NB4 (cell line): ENCODE measurements at regions not wholly inside any gene's neighbourhood (a gene's known extent, or its start where the extent isn't known, plus 50 kb on each side); places are given as distances from the start of the nearest gene placed in this dataset.
"Not testable (repeated sequence)": the region's sequence is repeated elsewhere in the genome, so short reads cannot be mapped to it uniquely, and the experiment has no call there.

Experiments
- MAX ChIP-seq: IDR thresholded peaks from 2 replicates; pipeline ENCODE4 v1.6.1; 2011; ENCODE audit warnings: low read depth, low read length
- MYC ChIP-seq: IDR thresholded peaks from 2 replicates; pipeline ENCODE4 v1.6.1; 2011; ENCODE audit warnings: low read depth, low read length
- POLR2A ChIP-seq: IDR thresholded peaks from 2 replicates; pipeline ENCODE4 v1.6.1; 2011; ENCODE audit warnings: mild to moderate bottlenecking; ENCODE audit not compliant: insufficient read length; ENCODE audit errors: extremely low read depth
- TF ChIP-seq, protein P1 (sequence below): IDR thresholded peaks from one replicate; pipeline ENCODE4 v1.5.1; 2012; ENCODE audit warnings: low read depth, low read length

- TF ChIP-seq POLR2A, MYC, MAX: not testable (repeated sequence)
- TF ChIP-seq, protein P1, sequence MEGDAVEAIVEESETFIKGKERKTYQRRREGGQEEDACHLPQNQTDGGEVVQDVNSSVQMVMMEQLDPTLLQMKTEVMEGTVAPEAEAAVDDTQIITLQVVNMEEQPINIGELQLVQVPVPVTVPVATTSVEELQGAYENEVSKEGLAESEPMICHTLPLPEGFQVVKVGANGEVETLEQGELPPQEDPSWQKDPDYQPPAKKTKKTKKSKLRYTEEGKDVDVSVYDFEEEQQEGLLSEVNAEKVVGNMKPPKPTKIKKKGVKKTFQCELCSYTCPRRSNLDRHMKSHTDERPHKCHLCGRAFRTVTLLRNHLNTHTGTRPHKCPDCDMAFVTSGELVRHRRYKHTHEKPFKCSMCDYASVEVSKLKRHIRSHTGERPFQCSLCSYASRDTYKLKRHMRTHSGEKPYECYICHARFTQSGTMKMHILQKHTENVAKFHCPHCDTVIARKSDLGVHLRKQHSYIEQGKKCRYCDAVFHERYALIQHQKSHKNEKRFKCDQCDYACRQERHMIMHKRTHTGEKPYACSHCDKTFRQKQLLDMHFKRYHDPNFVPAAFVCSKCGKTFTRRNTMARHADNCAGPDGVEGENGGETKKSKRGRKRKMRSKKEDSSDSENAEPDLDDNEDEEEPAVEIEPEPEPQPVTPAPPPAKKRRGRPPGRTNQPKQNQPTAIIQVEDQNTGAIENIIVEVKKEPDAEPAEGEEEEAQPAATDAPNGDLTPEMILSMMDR = not testable (repeated sequence)
Measured at GRCh38 chr4:183818591-183818990, 86.5 kb upstream of the STOX2 start.
